GM12892 (cell line): ENCODE measurements at regions not wholly inside any gene's neighbourhood (a gene's known extent, or its start where the extent isn't known, plus 50 kb on each side); places are given as distances from the start of the nearest gene placed in this dataset.

Experiments used
- DNase-seq: peaks from one replicate; pipeline ENCODE4 v3.0.0; 2011; ENCODE audit not compliant: insufficient read length
- FAIRE-seq: peaks from 2 replicates; lab custom pipeline; 2011; peaks lifted over from hg19 to GRCh38; lab: Jason Lieb, UNC
- POLR2A ChIP-seq: IDR thresholded peaks from 2 replicates; pipeline ENCODE4 v1.6.1; 2011; ENCODE audit warnings: low read depth, low read length, control low read depth
- POLR2AphosphoS5 ChIP-seq: IDR thresholded peaks from 2 replicates; pipeline ENCODE4 v1.6.1; 2011; ENCODE audit warnings: low read depth, low read length, control low read depth
- TAF1 ChIP-seq: IDR thresholded peaks from 2 replicates; pipeline ENCODE4 v1.6.1; 2011; ENCODE audit warnings: low read depth, mild to moderate bottlenecking, control low read depth, low read length, borderline replicate concordance

- FAIRE-seq (no peak), DNase-seq (no peak)
- TF ChIP-seq TAF1: no peak
- no peak for TF ChIP-seq POLR2AphosphoS5
- no peak for TF ChIP-seq POLR2A
Measured at GRCh38 chr20:11333634-11334033, 584.1 kb upstream of the BTBD3 start.

GRCh38 chr20:11337361-11338130 lies 580.1 kb upstream of the BTBD3 start:
- TF ChIP-seq POLR2A: no peak
- no peak for TF ChIP-seq TAF1
- no peak for DNase-seq
- no peak for FAIRE-seq

DNA sequence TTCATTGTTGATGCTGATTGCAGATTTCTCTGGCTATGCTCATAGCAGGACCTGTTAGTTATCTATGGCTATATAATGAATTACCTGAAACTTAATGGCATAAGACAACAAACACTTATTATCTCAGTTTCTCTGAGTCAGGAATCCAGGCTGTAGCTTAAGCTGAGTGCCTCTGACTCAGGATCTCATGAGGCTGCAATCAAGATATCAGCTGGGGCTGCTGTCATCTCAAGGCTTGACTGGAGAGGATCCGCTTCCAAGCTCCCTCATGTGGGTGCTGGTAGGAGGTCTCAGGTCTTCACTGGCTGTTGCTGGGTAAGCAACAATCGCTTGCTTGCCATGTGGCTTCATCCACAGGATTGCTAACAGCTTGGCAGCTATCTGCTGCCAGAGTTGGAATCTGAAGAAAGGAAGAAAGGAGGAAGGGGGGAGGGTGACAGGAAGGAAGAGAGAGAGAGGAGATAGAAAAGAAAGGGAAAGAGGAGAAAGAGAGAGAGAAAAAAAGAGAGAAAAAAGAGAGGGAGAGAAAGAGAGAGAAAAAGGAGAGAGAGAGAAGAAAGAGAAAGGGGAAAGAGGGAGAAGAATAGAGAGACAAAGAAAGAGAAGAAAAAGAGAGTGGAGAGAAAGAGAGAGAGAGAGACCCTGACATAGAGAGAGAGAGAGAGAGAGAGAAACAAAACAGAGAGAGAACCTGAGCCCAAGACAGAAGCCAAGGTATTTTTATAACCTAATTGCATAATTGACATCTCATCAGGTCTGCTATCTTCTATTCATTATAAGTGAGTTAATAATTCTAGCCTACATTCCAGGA lies 579.0 kb upstream of the BTBD3 start:
- TF ChIP-seq POLR2A (no peak), POLR2AphosphoS5 (no peak), TAF1 (no peak)
- DNase-seq (no peak), FAIRE-seq (no peak)

GRCh38 chr20:11344939-11345338 lies 572.8 kb upstream of the BTBD3 start:
- no peak for DNase-seq
- no peak for FAIRE-seq
- no peak for TF ChIP-seq TAF1
- no peak for TF ChIP-seq POLR2AphosphoS5
- no peak for TF ChIP-seq POLR2A

DNA sequence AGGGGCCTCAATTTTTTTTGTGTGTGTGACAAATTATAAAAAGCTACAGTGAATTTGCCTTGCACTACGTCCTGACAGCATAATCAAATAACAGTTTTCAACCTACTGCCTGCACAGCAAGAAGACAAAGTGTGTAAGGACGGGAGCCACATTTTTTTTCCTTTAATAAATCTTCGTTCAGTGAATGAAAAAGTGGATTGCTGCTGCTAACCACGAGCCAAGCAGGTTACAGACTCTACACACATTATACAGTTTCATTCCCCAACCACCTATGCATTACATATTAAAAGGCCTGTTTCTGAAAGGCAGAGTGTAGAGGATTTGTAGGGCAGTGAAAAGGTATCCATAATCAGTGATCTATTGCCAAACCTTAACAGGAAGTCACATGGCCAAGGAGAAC lies 570.0 kb upstream of the BTBD3 start:
- DNase-seq (no peak), FAIRE-seq (no peak)
- no peak for TF ChIP-seq TAF1
- TF ChIP-seq POLR2AphosphoS5: no peak
- no peak for TF ChIP-seq POLR2A

- FAIRE-seq (no peak), DNase-seq (no peak)
- TF ChIP-seq POLR2A (no peak), POLR2AphosphoS5 (no peak), TAF1 (no peak)
Measured at GRCh38 chr20:11350126-11351005, 567.3 kb upstream of the BTBD3 start.

- FAIRE-seq: no peak
- TF ChIP-seq POLR2A (no peak), POLR2AphosphoS5 (no peak), TAF1 (no peak)
- DNase-seq: no peak
Measured at GRCh38 chr20:11352041-11352440, 565.7 kb upstream of the BTBD3 start.

DNA sequence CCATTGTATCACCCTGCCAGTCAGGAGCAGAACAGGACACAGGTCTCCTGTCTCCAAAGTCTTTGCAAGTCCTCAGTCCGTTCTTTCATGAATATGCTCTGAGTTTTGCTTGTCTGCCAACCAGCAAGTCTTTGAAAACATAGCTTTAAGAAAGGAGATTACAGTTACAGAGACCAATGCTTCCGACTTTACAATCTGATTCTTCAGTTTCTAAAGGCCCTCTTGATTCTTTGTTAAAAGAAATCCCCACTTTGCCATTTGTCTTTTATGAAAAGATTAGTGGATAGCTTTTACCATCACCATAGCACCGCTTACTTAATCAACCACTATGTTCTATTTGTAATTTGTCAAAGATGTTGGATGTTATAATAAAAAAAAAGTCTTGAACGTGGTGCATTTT lies 562.8 kb upstream of the BTBD3 start:
- FAIRE-seq (no peak), DNase-seq (no peak)
- TF ChIP-seq POLR2A: no peak
- TF ChIP-seq TAF1: no peak
- TF ChIP-seq POLR2AphosphoS5: no peak

- DNase-seq: no peak
- FAIRE-seq: no peak
- no peak for TF ChIP-seq POLR2AphosphoS5
- TF ChIP-seq POLR2A: no peak
- no peak for TF ChIP-seq TAF1
Measured at GRCh38 chr20:11355345-11355744, 562.3 kb upstream of the BTBD3 start.

- TF ChIP-seq POLR2AphosphoS5: no peak
- no peak for TF ChIP-seq TAF1
- TF ChIP-seq POLR2A: no peak
- DNase-seq (no peak), FAIRE-seq (no peak)
Measured at GRCh38 chr20:11356061-11356460, 561.6 kb upstream of the BTBD3 start.

DNA sequence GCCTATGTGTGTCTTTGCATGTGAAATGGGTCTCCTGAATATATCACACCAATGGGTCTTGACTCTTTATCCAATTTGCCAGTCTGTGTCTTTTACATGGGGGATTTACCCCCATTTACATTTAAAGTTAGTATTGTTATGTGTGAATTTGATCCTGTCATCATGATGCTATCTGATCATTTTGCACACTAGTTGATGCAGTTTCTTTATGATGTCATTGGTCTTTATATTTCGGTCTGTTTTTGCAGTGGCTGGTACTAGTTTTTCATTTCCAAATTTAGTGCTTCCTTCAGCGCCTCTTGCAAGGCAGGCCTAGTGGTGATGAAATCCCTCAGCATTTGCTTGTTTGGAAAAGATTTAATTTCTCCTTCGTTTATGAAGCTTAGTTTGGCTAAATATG lies 555.2 kb upstream of the BTBD3 start:
- FAIRE-seq (no peak), DNase-seq (no peak)
- TF ChIP-seq TAF1 (no peak), POLR2A (no peak), POLR2AphosphoS5 (no peak)
